SK-N-SH treated with all-trans-retinoic acid at 6 μM for 48 hours (cell line): ENCODE measurements at regions not wholly inside any gene's neighbourhood (a gene's known extent, or its start where the extent isn't known, plus 50 kb on each side); places are given as distances from the start of the nearest gene placed in this dataset.

Experiments used
- ZFP3 ChIP-seq: fragments of 250-450 bp; sonication (Bioruptor Pico); IDR thresholded peaks from 2 replicates; pipeline ENCODE4 v1.5.0; 2020; ENCODE audit warnings: mild to moderate bottlenecking, moderate library complexity
- ZFP30 ChIP-seq: fragments of 450-650 bp; formaldehyde crosslinking; IDR thresholded peaks from 2 replicates; pipeline ENCODE4 v1.5.0; 2022; ENCODE audit warnings: mild to moderate bottlenecking, moderate library complexity
- ZNF565 ChIP-seq: fragments of 450-650 bp; formaldehyde crosslinking; conservative IDR thresholded peaks from 2 replicates; pipeline ENCODE4 v1.5.0; 2020; ENCODE audit warnings: low read depth, mild to moderate bottlenecking, moderate library complexity
- TF ChIP-seq, protein P1 (sequence below): fragments of 250-450 bp; sonication (Bioruptor Pico); IDR thresholded peaks from 2 replicates; pipeline ENCODE4 v1.8.0; 2020; ENCODE audit warnings: mild to moderate bottlenecking, moderate library complexity, borderline replicate concordance

DNA sequence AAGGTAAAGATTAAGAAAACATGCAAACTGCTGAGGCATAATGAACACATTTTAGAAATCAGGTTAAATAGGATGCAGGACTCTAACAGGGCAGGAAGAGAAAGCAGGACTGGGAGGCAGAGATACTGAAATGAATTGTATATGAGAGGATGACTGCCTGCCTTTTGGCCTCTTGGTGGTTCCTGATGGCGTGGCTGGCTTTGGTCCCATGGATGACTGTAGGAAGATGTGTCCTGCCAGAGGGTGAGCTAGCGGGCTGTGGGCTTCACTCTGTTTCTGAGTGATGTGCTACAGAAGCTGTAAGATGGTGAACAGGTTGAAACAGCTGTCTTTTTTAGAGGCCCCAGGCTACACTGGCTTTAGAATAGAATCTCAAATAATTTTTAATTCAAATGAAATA, 517.0 kb downstream of the SLC4A3 start:
- TF ChIP-seq ZFP3 (CRISPR knock-in tag) (no peak), ZFP30 (CRISPR knock-in tag) (no peak), ZNF565 (CRISPR knock-in tag) (no peak)
- TF ChIP-seq, protein P1, sequence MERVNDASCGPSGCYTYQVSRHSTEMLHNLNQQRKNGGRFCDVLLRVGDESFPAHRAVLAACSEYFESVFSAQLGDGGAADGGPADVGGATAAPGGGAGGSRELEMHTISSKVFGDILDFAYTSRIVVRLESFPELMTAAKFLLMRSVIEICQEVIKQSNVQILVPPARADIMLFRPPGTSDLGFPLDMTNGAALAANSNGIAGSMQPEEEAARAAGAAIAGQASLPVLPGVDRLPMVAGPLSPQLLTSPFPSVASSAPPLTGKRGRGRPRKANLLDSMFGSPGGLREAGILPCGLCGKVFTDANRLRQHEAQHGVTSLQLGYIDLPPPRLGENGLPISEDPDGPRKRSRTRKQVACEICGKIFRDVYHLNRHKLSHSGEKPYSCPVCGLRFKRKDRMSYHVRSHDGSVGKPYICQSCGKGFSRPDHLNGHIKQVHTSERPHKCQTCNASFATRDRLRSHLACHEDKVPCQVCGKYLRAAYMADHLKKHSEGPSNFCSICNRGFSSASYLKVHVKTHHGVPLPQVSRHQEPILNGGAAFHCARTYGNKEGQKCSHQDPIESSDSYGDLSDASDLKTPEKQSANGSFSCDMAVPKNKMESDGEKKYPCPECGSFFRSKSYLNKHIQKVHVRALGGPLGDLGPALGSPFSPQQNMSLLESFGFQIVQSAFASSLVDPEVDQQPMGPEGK (CRISPR knock-in tag) = no peak
